ENCODE measurements at regions not wholly inside any gene's neighbourhood (a gene's known extent, or its start where the extent isn't known, plus 50 kb on each side); places are given as distances from the start of the nearest gene placed in this dataset.

DNA sequence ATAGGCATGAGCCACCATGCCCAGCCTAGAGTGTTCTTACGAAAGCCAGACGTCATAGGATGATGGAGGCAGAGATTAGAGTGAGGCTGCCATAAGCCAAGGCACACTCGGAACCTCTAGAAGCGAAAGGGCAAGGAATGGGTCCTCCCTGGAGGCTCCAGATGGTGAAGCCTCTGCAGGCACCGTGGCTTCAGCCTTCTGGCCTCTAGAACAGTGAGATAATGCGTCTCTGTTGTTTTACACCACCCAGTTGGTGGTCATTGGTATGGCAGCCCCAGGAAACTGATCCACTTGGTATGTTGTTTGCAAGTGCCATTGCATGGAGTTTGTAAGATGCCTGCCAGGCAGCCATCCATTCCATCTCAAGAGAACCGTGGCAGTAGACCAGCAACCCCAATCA lies 791.0 kb downstream of the TBC1D22A start:
- ATAC-seq: no peak
- TF ChIP-seq, protein P1, sequence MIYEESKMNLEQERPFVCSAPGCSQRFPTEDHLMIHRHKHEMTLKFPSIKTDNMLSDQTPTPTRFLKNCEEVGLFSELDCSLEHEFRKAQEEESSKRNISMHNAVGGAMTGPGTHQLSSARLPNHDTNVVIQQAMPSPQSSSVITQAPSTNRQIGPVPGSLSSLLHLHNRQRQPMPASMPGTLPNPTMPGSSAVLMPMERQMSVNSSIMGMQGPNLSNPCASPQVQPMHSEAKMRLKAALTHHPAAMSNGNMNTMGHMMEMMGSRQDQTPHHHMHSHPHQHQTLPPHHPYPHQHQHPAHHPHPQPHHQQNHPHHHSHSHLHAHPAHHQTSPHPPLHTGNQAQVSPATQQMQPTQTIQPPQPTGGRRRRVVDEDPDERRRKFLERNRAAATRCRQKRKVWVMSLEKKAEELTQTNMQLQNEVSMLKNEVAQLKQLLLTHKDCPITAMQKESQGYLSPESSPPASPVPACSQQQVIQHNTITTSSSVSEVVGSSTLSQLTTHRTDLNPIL (CRISPR knock-in tag; IDR thresholded peaks at IDR 0.05; ENCODE audit: low read depth): no peak
- TF ChIP-seq ZNF565 (CRISPR knock-in tag; conservative IDR thresholded peaks at IDR 0.05; ENCODE audit: low read depth): no peak
- TF ChIP-seq SNAI2 (CRISPR knock-in tag; IDR thresholded peaks at IDR 0.05): no peak
- TF ChIP-seq, protein P2, sequence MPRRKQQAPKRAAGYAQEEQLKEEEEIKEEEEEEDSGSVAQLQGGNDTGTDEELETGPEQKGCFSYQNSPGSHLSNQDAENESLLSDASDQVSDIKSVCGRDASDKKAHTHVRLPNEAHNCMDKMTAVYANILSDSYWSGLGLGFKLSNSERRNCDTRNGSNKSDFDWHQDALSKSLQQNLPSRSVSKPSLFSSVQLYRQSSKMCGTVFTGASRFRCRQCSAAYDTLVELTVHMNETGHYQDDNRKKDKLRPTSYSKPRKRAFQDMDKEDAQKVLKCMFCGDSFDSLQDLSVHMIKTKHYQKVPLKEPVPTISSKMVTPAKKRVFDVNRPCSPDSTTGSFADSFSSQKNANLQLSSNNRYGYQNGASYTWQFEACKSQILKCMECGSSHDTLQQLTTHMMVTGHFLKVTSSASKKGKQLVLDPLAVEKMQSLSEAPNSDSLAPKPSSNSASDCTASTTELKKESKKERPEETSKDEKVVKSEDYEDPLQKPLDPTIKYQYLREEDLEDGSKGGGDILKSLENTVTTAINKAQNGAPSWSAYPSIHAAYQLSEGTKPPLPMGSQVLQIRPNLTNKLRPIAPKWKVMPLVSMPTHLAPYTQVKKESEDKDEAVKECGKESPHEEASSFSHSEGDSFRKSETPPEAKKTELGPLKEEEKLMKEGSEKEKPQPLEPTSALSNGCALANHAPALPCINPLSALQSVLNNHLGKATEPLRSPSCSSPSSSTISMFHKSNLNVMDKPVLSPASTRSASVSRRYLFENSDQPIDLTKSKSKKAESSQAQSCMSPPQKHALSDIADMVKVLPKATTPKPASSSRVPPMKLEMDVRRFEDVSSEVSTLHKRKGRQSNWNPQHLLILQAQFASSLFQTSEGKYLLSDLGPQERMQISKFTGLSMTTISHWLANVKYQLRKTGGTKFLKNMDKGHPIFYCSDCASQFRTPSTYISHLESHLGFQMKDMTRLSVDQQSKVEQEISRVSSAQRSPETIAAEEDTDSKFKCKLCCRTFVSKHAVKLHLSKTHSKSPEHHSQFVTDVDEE (CRISPR knock-in tag; IDR thresholded peaks at IDR 0.05): no peak

DNA sequence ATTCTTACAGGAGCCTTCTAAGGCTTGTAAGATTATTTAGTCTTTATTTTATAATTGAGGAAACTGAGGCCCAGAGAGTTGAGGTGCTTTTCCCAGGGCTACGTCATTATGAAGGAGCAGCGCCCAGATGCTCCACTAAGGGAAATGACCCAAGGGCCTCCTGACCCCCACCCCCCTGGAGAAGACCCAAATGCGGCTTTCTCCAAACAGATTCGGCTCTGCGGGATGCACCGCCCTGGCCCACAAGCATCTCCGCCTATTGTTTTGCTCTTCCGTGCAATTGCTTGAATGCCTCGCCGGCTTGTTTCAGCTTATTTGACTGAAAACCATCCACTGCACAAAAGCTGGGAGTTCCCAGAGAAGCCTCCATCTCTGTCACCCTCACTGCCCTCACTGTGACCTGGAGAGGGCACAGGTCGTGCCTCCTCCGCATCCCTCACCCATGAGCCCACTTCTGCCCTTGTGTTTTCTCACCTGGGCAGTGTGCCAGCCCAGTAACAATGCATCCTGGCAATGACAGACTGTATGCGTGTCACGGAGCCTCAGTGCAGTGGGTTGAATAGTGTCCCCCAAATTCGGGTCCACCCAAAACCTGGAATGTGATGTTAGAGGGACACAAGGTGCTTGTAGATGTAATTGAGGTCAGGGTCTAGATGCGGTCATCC lies 790.2 kb downstream of the TBC1D22A start:
- no peak for ATAC-seq
- TF ChIP-seq BACH2 (CRISPR knock-in tag; IDR thresholded peaks at IDR 0.05; ENCODE audit: borderline replicate concordance) (no peak), ZFP3 (CRISPR knock-in tag; IDR thresholded peaks at IDR 0.05) (no peak), ZNF8 (CRISPR knock-in tag; IDR thresholded peaks at IDR 0.05) (no peak), ARNTL (CRISPR knock-in tag; IDR thresholded peaks at IDR 0.05; ENCODE audit: borderline replicate concordance, low read depth) (no peak), OSR1 (CRISPR knock-in tag; IDR thresholded peaks at IDR 0.05) (no peak), ZC3H10 (CRISPR knock-in tag; IDR thresholded peaks at IDR 0.05) (no peak), ZNF565 (CRISPR knock-in tag; conservative IDR thresholded peaks at IDR 0.05; ENCODE audit: low read depth) (no peak), ISL1 (CRISPR knock-in tag; IDR thresholded peaks at IDR 0.05) (no peak)
- TF ChIP-seq, protein P3, sequence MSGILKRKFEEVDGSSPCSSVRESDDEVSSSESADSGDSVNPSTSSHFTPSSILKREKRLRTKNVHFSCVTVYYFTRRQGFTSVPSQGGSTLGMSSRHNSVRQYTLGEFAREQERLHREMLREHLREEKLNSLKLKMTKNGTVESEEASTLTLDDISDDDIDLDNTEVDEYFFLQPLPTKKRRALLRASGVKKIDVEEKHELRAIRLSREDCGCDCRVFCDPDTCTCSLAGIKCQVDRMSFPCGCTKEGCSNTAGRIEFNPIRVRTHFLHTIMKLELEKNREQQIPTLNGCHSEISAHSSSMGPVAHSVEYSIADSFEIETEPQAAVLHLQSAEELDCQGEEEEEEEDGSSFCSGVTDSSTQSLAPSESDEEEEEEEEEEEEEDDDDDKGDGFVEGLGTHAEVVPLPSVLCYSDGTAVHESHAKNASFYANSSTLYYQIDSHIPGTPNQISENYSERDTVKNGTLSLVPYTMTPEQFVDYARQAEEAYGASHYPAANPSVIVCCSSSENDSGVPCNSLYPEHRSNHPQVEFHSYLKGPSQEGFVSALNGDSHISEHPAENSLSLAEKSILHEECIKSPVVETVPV (CRISPR knock-in tag; IDR thresholded peaks at IDR 0.05): no peak
- TF ChIP-seq, protein P1 (CRISPR knock-in tag; IDR thresholded peaks at IDR 0.05; ENCODE audit: low read depth): no peak
- TF ChIP-seq, protein P2 (CRISPR knock-in tag; IDR thresholded peaks at IDR 0.05): no peak

DNA sequence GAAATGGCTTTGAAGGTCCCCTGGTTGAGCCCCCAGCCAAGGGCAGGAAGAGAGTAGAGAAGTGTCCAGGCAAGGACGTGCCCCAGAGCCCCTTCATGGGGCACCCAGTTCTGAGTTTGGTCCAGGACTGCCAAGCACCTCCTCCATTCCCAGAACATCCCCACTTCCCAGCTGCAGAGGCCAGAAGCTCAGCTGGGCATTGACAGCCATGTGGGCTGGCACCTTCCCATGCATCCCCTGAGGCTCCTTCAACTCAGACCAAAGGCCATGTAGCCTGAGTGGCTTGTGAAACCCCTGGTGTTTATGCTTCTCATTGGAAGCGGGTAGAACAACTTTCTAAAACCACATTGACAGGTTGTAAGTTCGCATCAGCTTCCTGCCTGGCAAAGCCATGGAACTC lies 789.6 kb downstream of the TBC1D22A start:
- TF ChIP-seq TCF4 (CRISPR knock-in tag; IDR thresholded peaks at IDR 0.05; ENCODE audit: borderline replicate concordance) (no peak), ZC3H10 (CRISPR knock-in tag; IDR thresholded peaks at IDR 0.05) (no peak), ISL1 (CRISPR knock-in tag; IDR thresholded peaks at IDR 0.05) (no peak), ZNF565 (CRISPR knock-in tag; conservative IDR thresholded peaks at IDR 0.05; ENCODE audit: low read depth) (no peak), ZNF8 (CRISPR knock-in tag; IDR thresholded peaks at IDR 0.05) (no peak), RARB (CRISPR knock-in tag; IDR thresholded peaks at IDR 0.05) (no peak), OSR1 (CRISPR knock-in tag; IDR thresholded peaks at IDR 0.05) (no peak)
- TF ChIP-seq, protein P4, sequence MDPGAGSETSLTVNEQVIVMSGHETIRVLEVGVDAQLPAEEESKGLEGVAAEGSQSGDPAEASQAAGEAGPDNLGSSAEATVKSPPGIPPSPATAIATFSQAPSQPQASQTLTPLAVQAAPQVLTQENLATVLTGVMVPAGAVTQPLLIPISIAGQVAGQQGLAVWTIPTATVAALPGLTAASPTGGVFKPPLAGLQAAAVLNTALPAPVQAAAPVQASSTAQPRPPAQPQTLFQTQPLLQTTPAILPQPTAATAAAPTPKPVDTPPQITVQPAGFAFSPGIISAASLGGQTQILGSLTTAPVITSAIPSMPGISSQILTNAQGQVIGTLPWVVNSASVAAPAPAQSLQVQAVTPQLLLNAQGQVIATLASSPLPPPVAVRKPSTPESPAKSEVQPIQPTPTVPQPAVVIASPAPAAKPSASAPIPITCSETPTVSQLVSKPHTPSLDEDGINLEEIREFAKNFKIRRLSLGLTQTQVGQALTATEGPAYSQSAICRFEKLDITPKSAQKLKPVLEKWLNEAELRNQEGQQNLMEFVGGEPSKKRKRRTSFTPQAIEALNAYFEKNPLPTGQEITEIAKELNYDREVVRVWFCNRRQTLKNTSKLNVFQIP (CRISPR knock-in tag; IDR thresholded peaks at IDR 0.05; ENCODE audit: borderline replicate concordance, low read depth): no peak
- TF ChIP-seq, protein P1 (CRISPR knock-in tag; IDR thresholded peaks at IDR 0.05; ENCODE audit: low read depth): no peak

More for the DNA sequence above, 789.6 kb downstream of the TBC1D22A start:
- ATAC-seq: no peak

All from SK-N-SH treated with all-trans-retinoic acid at 6 μM for 48 hours (cell line).